GM10248 (cell line): ENCODE measurements at regions not wholly inside any gene's neighbourhood (a gene's known extent, or its start where the extent isn't known, plus 50 kb on each side); places are given as distances from the start of the nearest gene placed in this dataset.

ENCODE experiments used
- CTCF ChIA-PET: fragments of 300-600 bp; sonication (Branson Sonifier 250); formaldehyde crosslinking; extraction: SDS; loops from one replicate; lab custom pipeline; 2021; ENCODE audit warnings: antibody characterized with exemption; lab: Yijun Ruan, JAX
- POLR2A ChIA-PET: fragments of 350-650 bp; sonication (Branson Sonifier 250); formaldehyde crosslinking; extraction: SDS; loops from one replicate; lab custom pipeline; 2020; ENCODE audit warnings: antibody characterized with exemption; lab: Yijun Ruan, JAX
- DNase-seq: peaks from one replicate; pipeline ENCODE4 v3.0.0; 2012; ENCODE audit errors: extremely low spot score
- CTCF ChIP-seq: IDR thresholded peaks from 2 replicates; pipeline ENCODE4 v1.5.1; 2012; ENCODE audit warnings: mild to moderate bottlenecking, low read depth; ENCODE audit errors: extremely low read depth, missing control alignments, control extremely low read depth

DNA sequence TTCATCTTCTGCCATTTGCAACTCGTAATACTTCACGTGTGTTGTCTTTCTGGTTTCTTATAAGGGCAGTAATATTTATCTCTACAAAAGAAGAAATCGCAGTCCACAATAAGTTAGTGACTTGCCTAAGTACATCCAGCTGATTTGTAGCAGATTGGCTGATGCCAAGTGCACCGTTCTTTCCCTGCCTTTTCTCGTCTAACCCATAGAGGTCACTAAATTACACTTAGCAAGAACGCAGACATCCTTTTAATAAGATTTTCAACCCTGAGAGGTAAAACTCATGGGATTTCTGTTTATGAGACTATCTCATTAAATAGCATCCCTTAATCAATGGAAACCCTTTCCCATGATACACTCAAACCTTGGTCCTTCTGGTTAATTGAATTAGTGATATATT lies 408.6 kb upstream of the ACTRT1 start:
- DNase-seq = no peak
- CTCF ChIA-PET = no interaction called here

DNA sequence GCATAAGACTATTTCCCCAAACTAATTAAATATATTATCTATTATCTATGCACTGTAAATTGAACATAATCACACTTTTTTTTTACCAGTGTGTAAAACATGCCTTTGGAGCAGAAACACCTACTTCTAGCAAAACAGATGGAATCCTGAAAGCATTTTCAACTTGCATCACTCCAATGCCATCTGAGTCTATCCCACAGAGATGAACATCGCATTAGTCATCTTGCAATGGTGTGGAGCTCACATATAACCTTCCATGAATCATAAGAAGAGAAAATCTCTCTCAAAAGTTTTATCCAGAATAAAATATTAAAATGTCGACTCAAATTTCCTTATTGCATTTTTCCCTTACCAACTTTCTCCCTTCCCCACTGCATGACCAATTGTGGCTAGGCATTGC lies 406.7 kb upstream of the ACTRT1 start:
- CTCF ChIA-PET = no interaction called here
- no peak for TF ChIP-seq CTCF
- POLR2A ChIA-PET = no interaction called here
- DNase-seq = no peak

More for the DNA sequence above, 408.6 kb upstream of the ACTRT1 start:
- no peak for TF ChIP-seq CTCF
- POLR2A ChIA-PET = no interaction called here

GRCh38 chrX:128457674-128458073 lies 405.5 kb upstream of the ACTRT1 start:
- DNase-seq = no peak
- POLR2A ChIA-PET = no interaction called here
- CTCF ChIA-PET = no interaction called here
- no peak for TF ChIP-seq CTCF

- POLR2A ChIA-PET = no interaction called here
- DNase-seq = no peak
- TF ChIP-seq CTCF = no peak
- CTCF ChIA-PET = no interaction called here
These were observed 387.0 kb upstream of the ACTRT1 start for GRCh38 chrX:128439159-128439558.

GRCh38 chrX:128438082-128438481 lies 385.9 kb upstream of the ACTRT1 start:
- DNase-seq = no peak
- ChIA-PET CTCF (no interaction called here), POLR2A (no interaction called here)
- no peak for TF ChIP-seq CTCF

- ChIA-PET POLR2A (no interaction called here), CTCF (no interaction called here)
- DNase-seq = no peak
- TF ChIP-seq CTCF = no peak
These were observed 384.3 kb upstream of the ACTRT1 start for GRCh38 chrX:128436397-128437103.
